ENCODE measurements at regions not wholly inside any gene's neighbourhood (a gene's known extent, or its start where the extent isn't known, plus 50 kb on each side); places are given as distances from the start of the nearest gene placed in this dataset.

DNA sequence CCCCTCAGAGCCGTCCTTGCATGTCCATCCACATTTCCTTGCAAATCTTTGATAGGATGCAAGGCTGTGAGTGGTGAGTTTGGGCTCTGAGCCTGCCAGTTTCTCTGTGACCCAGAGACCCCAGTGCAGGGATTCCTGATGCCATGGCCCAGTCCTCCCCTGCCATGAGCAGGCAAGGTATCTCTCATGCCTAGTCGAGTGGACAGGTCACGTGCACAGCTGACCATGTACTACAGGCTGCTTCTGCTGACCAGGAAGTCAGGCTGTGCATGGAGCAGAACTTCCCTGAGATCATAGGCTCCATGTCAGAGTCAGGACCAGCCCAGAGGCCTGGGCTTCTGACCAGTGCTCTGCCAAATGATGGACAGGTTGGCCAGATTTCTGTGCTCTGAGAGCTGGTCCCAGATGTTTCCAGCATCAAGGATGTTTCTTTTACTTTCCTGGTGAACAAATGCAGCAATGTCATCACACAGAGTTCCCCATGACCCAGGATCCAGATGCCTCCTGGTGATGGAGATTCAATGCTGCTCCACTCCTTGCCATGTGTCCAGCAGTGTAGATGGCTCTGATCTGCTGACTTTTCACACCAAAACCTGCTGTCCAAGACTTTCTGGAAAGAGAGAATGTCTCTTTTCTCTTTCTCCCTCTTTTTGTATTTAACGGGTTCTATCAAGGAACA lies 321.6 kb upstream of the HS6ST1 start:
- DNase-seq = no peak

- no peak for DNase-seq
Measured at GRCh38 chr2:128640845-128641360, 322.2 kb upstream of the HS6ST1 start.

DNA sequence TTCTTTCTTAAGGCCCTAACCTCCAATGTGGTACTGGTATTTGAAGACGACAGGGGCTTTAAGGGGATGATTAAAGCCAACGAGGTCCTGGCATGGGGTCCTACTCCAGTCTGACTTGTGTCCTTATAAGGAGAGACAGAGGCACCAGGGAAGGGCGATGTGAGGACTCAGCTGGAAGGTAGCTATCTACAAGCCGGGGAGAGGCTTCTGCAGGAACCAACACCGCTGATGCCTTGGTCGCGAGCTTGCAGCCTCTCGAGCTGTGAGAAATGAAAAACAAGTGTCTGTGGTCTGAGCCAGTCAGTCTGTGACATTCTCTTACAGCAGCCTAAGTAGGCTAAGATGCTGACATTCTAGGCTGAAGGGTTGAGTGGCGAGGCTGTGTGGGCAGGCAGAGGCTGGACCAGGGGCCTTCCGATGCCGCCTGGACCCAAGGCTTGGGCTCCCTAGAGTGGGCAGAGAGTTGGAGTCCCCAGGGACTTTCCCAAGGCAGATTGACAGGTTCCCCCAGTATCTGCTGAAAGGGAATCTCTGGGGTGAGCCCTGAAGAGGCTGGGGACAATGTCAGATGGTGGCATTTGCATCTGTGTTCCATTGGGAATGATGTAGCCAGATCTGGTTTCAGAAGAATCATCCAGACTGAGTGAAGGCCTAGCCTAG lies 322.9 kb upstream of the HS6ST1 start:
- no peak for DNase-seq

- DNase-seq = no peak
Measured at GRCh38 chr2:128642316-128642715, 323.6 kb upstream of the HS6ST1 start.

DNA sequence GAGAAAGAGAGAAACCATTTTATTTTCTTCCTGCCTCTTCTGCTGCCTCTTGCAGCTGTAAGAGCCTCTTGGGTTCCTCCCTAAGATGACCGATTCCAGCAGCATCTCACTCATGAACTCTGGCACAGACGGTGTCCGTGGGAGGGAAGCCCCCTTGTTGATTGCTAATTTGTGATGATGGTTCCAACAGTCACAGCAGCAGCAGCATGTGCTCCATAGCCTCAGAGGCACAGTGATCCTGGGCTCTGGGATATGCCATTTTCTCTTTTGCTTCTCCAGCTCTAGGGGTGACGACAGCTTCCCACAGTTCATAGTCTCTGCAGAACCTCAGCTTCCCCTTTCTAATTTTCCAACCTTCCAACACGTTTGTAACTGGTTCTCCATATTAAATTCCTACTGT lies 324.2 kb upstream of the HS6ST1 start:
- DNase-seq = no peak

- no peak for DNase-seq
Measured at GRCh38 chr2:128643221-128644065, 324.8 kb upstream of the HS6ST1 start.

GRCh38 chr2:128644156-128644555 lies 325.5 kb upstream of the HS6ST1 start:
- DNase-seq = no peak

GRCh38 chr2:128644718-128645256 lies 326.1 kb upstream of the HS6ST1 start:
- DNase-seq = no peak

GRCh38 chr2:128645631-128646030 lies 327.0 kb upstream of the HS6ST1 start:
- DNase-seq = no peak

DNA sequence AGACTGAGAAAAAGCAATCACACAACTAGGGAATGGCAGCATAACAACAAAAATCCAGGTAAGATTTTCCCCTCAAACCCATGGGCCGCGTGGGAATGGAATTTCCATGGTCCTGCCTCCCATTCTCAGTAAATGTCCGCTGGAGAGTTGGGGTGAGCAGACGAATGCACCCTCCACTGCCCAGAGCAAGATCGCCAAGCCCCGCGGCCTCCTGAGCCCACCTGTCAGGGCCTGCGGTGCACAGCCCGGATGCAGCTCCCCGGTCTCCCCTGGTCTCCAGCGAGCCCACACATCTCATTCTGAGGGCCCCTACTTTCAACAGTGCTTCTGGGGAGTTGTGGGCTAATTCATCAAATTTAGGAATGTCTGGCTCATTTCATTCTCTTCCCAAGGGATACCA lies 327.4 kb upstream of the HS6ST1 start:
- DNase-seq = no peak

DNA sequence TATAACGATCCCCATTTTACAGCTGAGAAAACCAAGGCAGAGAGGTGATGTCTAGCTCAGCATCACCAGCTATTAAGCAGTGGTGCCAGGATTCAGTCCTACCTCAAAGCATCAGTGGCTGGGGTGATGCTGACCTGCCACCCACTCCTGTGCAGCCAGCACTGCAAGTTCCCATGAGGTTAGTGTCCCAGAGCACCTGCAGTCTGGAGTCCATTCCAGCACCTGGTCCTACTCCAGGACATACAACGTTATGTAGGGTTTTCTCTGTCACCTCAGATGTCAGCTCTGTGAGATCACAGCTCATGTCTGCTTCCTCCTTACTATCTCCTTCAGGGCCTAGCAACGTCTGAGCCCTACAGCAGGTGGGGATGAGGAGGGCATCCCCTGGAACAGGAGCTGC lies 328.0 kb upstream of the HS6ST1 start:
- DNase-seq = no peak

DNA sequence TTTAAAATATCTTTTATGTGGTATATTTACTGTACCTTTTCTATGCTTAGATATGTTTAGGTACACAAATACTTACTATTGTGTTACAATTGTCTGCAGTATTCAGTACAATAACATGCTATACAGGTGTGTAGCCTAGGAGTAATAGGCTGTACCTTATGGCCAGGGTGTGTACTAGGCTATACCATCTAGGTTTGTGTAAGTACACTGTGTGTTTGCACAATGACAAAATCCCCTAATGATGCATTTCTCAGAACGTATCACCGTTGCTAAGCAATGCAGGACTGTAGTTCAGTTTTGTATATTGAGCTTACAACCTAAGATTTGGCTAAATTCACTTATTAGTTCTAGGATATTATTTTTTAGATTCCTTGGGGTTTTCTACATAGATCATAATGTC lies 332.3 kb upstream of the HS6ST1 start:
- no peak for DNase-seq

- no peak for DNase-seq
Measured at GRCh38 chr2:128654408-128654807, 335.7 kb upstream of the HS6ST1 start.

DNA sequence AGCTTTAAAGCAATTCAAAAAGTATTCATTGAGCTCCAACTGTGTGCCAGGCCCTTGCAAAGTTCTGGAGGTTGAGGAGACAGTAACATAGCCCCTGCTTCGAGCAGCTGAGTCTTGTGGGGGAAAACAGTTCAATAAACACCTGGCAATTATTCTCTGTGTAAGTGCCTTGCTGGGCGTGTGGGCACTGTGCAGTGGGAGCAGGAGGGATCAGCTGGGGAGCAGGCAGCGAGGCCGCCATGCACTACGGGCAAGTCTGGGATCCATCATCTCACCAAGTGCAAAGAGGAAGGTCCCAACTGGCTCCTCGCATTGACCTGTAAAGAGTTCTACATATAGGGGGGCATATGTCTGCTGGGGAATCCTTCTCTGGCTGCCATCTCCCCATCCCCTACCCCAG lies 342.2 kb upstream of the HS6ST1 start:
- no peak for DNase-seq

DNA sequence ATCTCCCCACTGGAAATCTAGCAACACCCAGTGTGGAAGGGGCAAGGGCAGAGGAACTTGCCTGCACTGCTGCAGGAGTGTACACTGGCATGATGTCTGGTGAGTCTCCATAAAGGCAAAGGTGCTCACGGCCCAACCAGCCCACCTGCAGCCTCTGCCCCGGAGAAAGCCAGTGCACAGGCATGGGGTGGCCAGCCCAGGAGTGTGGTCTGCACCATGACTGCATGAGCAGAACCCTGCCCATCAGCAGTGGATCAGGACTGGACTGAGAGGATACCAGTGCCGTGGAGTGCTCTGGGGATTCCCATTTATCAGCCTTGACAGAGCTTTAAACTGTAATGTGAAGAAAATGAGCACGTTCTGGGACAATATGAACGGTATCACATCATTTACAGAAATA lies 342.6 kb upstream of the HS6ST1 start:
- DNase-seq = no peak

GRCh38 chr2:128662051-128662471 lies 343.4 kb upstream of the HS6ST1 start:
- DNase-seq = no peak

DNA sequence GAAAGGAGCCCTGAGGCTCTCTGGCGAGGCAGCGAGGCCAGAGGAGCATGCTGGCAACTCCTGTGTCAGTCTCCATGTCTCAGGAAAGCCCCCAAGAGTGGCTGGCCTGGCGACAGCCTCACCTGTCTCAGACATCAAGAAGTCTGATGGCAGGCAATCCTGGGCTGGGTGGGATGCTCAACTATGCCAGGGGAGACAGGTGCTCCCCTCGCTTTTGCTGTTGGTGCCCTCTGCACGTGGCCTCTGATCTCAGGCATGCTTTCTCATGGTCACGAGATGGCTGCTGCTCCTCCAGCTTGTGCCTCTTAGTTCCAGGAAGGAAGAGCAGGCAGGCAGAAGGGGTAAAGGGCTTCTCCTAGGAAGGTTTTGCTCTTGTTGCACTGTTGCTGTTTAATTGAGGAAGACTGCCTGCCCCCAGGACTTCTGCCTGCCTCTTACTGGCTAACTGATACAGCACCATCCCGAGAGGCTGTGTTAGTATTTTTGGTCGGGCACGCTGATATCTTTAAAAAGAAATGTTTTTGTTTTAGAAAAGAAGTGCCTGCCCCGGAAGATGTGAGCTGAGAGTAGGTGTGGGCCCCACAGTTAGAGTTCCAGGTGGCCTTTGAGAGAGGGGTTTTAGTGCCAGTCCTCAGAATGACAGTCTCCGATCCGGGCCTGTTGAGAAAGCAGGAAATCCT lies 344.8 kb upstream of the HS6ST1 start:
- DNase-seq = no peak

DNA sequence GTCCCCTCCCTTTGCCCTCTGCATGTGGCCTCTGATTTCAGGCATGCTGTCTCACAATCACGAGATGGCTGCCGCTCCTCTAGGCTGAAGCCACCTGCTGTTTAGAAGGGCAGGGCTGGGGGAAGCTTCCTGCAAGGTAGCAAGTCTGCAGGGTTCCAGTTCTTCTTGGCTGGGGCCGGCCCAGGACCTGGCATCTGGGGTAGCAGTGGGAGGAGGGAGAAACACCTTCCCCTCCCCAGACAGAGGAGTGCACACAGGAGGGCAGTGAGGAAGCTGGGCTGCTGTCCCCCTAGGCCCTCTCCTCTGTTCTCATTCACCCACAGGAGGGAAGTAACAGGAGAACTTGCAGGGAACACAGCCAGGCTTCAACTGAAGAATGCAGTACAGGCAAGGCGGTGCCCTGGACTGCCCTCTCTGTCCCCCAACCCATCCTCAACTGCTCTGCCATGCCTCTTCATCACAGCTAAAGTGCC lies 345.9 kb upstream of the HS6ST1 start:
- DNase-seq = no peak

DNA sequence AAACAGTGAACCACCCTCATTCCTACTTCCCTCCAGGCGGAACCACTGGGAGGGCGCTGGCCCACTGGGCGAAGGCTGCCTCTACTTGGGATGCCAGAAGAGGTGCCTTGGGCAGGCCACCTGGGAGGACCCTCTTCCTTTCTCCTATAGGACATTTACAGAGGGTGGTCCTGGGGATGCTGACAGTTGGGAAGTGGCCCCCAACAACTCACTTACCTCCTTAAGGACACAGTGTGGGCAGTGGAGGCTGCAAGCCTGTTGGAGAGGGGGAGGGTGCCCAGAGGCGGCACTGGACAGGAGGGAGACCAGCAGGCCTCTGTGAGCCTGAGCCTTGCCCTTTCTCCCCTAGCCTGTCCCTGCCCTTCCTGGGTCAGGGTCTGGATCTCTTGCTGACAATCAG lies 346.4 kb upstream of the HS6ST1 start:
- DNase-seq = no peak

GRCh38 chr2:128666596-128666995 lies 347.9 kb upstream of the HS6ST1 start:
- no peak for DNase-seq

DNA sequence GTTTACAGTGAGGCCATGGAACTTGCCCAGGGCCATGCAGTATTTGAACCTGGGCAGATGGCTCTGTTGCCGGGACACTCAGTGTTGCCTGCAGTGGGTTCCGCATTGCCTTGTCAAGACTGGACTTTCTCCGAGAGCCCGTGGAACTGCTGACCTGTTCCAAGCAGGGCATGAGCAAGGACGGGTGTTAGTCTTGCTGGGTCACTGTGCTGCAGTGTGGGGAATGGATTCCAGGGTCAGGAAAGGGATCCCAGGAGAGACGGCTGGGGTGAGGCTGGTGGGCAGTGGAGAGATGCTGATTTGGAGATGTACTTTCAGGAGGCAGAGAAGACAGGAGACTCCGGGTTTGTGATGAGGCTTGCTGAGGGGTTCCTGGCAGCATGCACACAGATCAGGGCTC lies 348.7 kb upstream of the HS6ST1 start:
- no peak for DNase-seq

- no peak for DNase-seq
Measured at GRCh38 chr2:128668946-128669345, 350.3 kb upstream of the HS6ST1 start.

GRCh38 chr2:128670066-128670465 lies 351.4 kb upstream of the HS6ST1 start:
- DNase-seq = no peak

Data from CD4-positive, alpha-beta T cell treated with Interleukin-17A for 4 hours (primary cell).